Fibroblast of skin of left biceps (primary cell): ENCODE measurements at regions not wholly inside any gene's neighbourhood (a gene's known extent, or its start where the extent isn't known, plus 50 kb on each side); places are given as distances from the start of the nearest gene placed in this dataset.
A peak's percentile ranks its signal among the peaks of the same experiment; 100 is the strongest.
"Not testable (repeated sequence)": the region's sequence is repeated elsewhere in the genome, so short reads cannot be mapped to it uniquely, and the experiment has no call there.

ENCODE experiments used
- DNase-seq, 2 experiments: peaks; one replicate each; pipeline ENCODE4 v3.0.0-alpha.2; 2013; ENCODE audit warnings: low read depth in 2 of 2

DNA sequence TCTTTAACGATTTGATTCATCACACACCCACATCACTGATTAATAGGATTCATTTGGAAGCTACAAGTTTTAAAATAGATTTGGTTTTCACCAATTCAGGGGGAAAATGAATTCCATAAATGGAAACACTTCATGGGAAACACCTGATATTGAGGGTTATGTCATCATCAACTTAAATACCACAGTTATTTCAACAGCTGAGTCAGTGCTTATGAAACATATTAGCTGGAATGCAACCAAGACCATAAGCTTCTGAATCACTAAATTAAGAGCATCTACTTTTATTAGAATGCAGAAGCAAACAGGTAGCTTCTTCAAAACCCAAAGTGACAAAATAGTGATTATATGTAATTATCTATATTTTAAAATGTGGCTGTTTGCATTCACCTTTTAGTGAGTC lies 207.8 kb upstream of the DCAF8L1 start:
- peak; percentile 30 to 42 for DNase-seq

- no peak for DNase-seq
Measured at GRCh38 chrX:28188526-28188925, 207.3 kb upstream of the DCAF8L1 start.

GRCh38 chrX:28180096-28180495 lies 198.8 kb upstream of the DCAF8L1 start:
- no peak for DNase-seq

GRCh38 chrX:28178206-28178605 lies 197.0 kb upstream of the DCAF8L1 start:
- no peak for DNase-seq

- no peak for DNase-seq
Measured at GRCh38 chrX:28177202-28177601, 196.0 kb upstream of the DCAF8L1 start.

- no peak for DNase-seq
Measured at GRCh38 chrX:28170713-28171112, 189.5 kb upstream of the DCAF8L1 start.

DNA sequence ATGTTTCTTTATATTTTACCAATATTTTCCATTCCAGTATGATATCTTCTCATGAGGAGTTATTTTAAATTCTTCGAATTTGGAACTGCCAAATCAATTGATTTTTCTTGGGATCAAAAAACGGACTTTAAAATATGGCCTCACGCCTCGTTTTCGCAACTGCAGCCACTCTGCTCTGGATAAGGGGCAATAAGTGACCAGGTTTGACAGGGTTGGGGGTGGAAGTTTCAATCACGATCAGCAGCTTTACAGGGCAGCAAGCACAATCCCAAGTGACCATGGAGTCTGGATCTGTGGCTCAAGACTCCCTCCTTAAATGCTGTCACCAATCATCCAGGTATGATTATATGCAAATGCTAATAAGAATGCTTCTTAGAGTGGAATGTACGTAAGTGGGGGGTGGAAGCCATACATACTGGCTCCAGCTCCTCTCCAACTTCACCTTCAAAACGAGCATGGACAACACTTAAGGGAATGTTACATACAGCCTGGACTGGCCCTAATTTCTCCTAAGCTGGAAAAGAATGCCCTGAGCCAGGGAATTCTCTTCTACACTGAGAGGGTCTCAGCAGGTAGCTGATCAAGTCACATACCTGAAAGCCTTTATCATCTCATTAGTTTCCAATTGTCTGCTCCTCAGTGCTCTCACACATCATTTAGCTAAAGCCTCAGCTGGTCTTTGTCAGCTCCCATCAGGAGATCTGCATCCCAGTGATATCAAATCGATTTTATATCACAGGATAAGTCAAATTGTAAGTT lies 176.9 kb upstream of the DCAF8L1 start:
- no peak for DNase-seq

DNA sequence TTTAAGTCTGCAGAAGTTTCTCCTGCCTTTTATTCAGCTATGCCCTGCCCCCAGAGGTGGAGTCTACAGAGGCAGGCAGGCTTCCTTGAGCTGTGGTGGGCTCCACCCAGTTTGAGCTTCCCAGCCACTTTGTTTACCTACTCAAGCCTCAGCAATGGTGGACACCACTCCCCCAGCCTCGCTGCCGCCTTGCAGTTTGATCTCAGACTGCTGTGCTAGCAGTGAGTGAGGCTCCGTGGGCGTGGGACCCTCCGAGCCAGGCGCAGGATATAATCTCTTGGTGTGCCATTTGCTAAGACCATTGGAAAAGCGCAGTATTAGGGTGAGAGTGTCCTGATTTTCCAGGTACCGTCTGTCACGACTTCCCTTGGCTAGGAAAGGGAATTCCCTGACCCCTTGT lies 171.0 kb upstream of the DCAF8L1 start:
- DNase-seq = not testable (repeated sequence)

- no peak for DNase-seq
Measured at GRCh38 chrX:28135378-28136047, 154.3 kb upstream of the DCAF8L1 start.

GRCh38 chrX:28133763-28134162 lies 152.5 kb upstream of the DCAF8L1 start:
- DNase-seq = no peak

DNA sequence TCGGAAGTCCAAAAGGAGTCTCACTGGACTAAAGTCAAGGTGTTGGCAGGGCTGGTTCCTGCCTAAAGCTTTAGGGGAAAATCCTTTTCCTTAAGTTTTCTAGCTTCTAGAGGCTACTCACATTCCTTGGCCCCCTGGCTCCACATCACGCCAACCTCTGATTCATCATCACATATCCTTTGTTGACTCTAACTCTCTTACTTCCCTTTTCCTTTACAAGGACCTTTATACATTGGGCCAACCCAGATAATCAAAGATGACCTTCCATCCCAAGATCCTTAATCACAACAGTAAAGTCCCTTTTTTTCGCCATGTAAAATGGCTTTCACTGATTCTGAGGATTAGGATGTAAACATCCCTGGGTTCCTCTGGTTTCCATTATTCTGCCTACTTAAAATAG lies 146.4 kb upstream of the DCAF8L1 start:
- no peak for DNase-seq

GRCh38 chrX:28126886-28127285 lies 145.6 kb upstream of the DCAF8L1 start:
- DNase-seq = no peak

- no peak for DNase-seq
Measured at GRCh38 chrX:28124416-28124815, 143.2 kb upstream of the DCAF8L1 start.

- DNase-seq = not testable (repeated sequence)
Measured at GRCh38 chrX:28120580-28121245, 139.5 kb upstream of the DCAF8L1 start.

DNA sequence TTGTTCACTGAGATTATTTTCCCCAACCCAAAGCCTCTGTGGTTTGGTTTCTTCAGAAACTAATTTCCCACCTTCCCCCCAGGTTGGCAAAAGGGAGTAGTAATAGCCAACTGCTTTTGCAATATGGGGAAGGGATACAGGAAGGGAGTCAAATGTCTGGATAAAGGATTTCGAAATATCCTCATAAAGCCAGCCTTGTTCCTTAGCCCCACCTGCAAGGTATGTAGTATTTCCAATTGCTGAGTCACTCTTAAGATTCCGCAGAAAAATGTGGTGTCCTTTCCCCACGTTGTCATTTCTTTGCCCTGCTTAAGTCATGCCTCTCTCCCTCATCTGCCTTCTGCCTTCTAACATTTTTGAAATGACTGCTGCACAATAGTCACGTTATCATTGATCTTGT lies 138.8 kb upstream of the DCAF8L1 start:
- no peak for DNase-seq

GRCh38 chrX:28108186-28108945 lies 127.1 kb upstream of the DCAF8L1 start:
- no peak for DNase-seq

GRCh38 chrX:28099166-28099565 lies 117.9 kb upstream of the DCAF8L1 start:
- DNase-seq = no peak

DNA sequence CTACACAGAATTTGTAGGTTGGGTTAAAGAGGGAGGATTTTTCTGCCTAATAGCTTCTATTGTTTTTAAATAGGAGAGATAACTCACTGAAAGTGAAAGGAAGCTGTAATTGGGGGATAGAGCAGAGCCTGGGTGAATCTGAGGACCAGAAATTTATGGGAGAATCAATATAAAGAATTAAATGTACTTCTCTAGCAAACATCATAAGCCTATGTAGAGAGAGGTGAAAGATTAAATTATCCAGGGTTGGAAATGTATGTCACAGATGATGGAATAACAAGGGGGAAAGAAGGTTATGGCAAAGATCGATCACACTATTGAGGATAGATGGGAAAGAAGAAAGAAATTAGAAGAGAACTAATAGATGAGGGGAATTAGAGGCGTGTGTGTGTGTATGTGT lies 104.4 kb upstream of the DCAF8L1 start:
- DNase-seq = no peak

DNA sequence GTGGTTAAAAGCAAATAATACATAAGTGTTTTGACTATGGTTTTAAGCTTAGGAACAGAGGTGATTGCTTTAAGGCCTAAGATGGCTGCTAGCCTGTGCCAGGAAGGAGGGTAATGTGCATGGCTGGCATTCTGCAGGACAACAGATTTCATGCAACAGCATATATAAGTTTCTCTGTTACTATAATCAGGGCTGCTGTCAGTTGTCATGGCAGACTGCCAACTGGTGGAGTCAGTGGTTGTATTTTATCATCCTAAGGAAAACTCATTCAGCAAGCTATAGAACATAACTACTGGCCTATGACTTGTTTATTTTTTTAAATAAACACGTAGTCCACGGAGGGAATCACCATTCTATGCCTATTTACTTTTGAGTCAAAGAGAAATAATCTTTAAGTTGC lies 77.7 kb upstream of the DCAF8L1 start:
- DNase-seq = no peak

GRCh38 chrX:28042826-28043564 lies 61.7 kb upstream of the DCAF8L1 start:
- no peak for DNase-seq

GRCh38 chrX:28042260-28042659 lies 61.0 kb upstream of the DCAF8L1 start:
- DNase-seq = no peak
